Breast epithelium (tissue), 3 donors: ENCODE measurements at regions not wholly inside any gene's neighbourhood (a gene's known extent, or its start where the extent isn't known, plus 50 kb on each side); places are given as distances from the start of the nearest gene placed in this dataset.
"Not testable (repeated sequence)": the region's sequence is repeated elsewhere in the genome, so short reads cannot be mapped to it uniquely, and the experiment has no call there.

Experiments used
- POLR2A ChIP-seq: fragments of 450-650 bp; IDR thresholded peaks from one replicate; pipeline ENCODE4 v1.6.1; 2016; ENCODE audit warnings: antibody characterized with exemption, mild to moderate bottlenecking, moderate library complexity
- TF ChIP-seq, protein P1 (sequence below), 3 donors: fragments of 450-650 bp; IDR thresholded peaks; one replicate each; pipeline ENCODE4 v1.5.1; 2016 to 2017; ENCODE audit warnings: antibody characterized with exemption in 3 of 3, mild to moderate bottlenecking in 3 of 3, moderate library complexity in 3 of 3

DNA sequence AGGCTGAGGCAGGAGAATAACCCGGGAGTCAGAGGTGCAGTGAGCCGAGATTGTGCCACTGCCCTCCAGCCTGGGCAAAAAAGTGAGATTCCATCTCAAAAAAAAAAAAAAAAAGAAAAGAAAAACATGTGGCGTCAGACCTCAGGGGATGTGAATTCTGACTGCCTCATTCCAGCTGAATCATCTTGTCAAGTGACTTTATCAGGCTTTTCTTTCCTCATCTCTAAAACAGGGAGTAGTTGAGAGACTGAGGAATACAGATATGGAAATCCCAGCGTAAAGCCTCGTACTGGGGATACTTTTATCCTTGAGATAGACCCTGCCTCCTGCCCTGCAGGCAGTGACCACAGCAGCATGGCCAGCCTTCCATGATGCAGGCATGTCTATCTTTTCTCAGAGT, 76.4 kb downstream of the PPIAL4A start:
- TF ChIP-seq, protein P1, sequence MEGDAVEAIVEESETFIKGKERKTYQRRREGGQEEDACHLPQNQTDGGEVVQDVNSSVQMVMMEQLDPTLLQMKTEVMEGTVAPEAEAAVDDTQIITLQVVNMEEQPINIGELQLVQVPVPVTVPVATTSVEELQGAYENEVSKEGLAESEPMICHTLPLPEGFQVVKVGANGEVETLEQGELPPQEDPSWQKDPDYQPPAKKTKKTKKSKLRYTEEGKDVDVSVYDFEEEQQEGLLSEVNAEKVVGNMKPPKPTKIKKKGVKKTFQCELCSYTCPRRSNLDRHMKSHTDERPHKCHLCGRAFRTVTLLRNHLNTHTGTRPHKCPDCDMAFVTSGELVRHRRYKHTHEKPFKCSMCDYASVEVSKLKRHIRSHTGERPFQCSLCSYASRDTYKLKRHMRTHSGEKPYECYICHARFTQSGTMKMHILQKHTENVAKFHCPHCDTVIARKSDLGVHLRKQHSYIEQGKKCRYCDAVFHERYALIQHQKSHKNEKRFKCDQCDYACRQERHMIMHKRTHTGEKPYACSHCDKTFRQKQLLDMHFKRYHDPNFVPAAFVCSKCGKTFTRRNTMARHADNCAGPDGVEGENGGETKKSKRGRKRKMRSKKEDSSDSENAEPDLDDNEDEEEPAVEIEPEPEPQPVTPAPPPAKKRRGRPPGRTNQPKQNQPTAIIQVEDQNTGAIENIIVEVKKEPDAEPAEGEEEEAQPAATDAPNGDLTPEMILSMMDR (IDR thresholded peaks at IDR 0.05) = not testable (repeated sequence)
- TF ChIP-seq POLR2A = not testable (repeated sequence)
